ENCODE measurements at regions not wholly inside any gene's neighbourhood (a gene's known extent, or its start where the extent isn't known, plus 50 kb on each side); places are given as distances from the start of the nearest gene placed in this dataset.

DNA sequence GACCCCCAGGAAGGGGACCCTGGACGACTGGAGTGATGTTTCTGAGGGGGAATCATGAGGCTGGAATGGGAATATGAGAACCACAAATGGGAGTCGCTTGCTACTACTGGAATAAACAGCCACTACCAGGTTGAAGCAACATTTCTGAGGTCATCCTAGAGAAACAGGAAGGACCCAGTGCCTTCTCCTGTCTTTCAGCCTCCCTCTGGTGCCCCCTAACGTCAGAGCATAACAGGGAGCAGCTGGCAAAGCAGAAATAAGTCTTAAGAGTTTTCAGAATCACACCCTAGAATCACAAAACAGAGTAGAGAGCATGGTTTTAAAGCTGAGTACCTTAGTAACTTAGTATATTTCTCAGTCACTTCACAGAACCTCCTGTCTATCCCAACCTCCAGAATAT lies 347.8 kb upstream of the PITX2 start:
- 17% methylated on average over 3 of the region's 3 CpGs for WGBS
- no peak overlapping the region for H3K4me3 ChIP-seq
- H3K27me3 ChIP-seq = no peaks in the 10 kb centered on the region
- no peaks in the 10 kb centered on the region for H3K4me1 ChIP-seq
- H3K36me3 ChIP-seq = no peaks in the 10 kb centered on the region
- H3K27ac ChIP-seq = no peak overlapping the region
- no peak for DNase-seq (ENCODE audit: low spot score in 2 of 2)
- no peak for TF ChIP-seq POLR2AphosphoS5 (IDR thresholded peaks at IDR 0.05)
- peak in 1 of 2 donors; percentile 6 for TF ChIP-seq CTCF (IDR thresholded peaks at IDR 0.05)
- H3K9me3 ChIP-seq = no peaks in the 10 kb centered on the region

DNA sequence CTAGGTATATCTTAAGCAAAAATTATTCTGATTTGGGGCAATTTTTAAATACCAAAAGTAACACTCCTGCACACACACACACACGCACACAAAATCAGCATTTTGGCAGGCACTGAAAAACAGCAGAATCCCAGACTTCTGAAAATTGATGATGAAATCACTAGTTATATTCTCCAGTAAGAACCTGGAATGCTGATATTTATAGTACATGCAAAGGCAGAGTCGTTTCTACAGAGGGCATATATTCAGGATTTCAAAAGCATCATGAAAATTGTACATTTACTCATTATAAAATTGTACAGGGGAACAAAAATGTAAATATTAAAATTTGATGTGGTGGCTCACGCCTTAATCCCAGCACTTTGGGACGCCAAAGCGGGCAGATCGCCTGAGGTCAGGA lies 352.5 kb upstream of the PITX2 start:
- 89% methylated on average over 6 of the region's 6 CpGs for WGBS
- Histone ChIP-seq H3K27me3 (no peaks in the 10 kb centered on the region), H3K9me3 (no peaks in the 10 kb centered on the region), H3K27ac (no peak overlapping the region), H3K4me1 (no peaks in the 10 kb centered on the region), H3K36me3 (no peaks in the 10 kb centered on the region), H3K4me3 (no peak overlapping the region)
- DNase-seq (ENCODE audit: low spot score in 2 of 2) = no peak
- TF ChIP-seq CTCF (IDR thresholded peaks at IDR 0.05) (no peak), POLR2AphosphoS5 (IDR thresholded peaks at IDR 0.05) (no peak), POLR2A (IDR thresholded peaks at IDR 0.05) (no peak), EP300 (IDR thresholded peaks at IDR 0.05) (no peak)

- no peaks in the 10 kb centered on the region for H3K4me1 ChIP-seq
- no peak for DNase-seq (ENCODE audit: low spot score in 2 of 2)
- WGBS = 80% methylated on average over 2 of the region's 2 CpGs
- no peaks in the 10 kb centered on the region for H3K36me3 ChIP-seq
- H3K27me3 ChIP-seq = no peaks in the 10 kb centered on the region
- TF ChIP-seq EP300 (IDR thresholded peaks at IDR 0.05) (no peak), CTCF (IDR thresholded peaks at IDR 0.05) (no peak), POLR2A (IDR thresholded peaks at IDR 0.05) (no peak), POLR2AphosphoS5 (IDR thresholded peaks at IDR 0.05) (no peak)
- H3K27ac ChIP-seq = no peak overlapping the region
- H3K4me3 ChIP-seq = no peak overlapping the region
- no peaks in the 10 kb centered on the region for H3K9me3 ChIP-seq
Observed at GRCh38 chr4:110977554-110977953, 354.7 kb upstream of the PITX2 start.

DNA sequence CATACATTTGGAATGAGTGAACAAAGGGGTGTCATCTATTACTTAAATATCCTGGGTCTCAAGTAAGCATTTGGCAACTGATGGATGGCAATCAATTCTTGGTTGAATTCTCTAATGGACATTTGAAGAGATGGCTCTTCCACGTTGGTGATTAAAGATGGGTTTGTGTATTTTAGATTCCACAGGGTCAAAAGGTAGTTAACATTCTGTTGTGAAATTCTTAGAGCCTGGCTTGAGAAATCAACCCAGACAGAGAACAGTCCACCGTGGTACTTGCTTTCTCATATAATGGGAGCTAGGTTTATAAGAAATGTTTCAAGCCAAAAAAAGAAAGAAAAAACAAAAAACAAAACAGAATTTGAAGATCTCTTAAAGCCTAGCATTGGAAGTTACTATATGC lies 355.9 kb upstream of the PITX2 start:
- Histone ChIP-seq H3K27ac (no peak overlapping the region), H3K4me3 (no peak overlapping the region), H3K36me3 (no peaks in the 10 kb centered on the region), H3K9me3 (no peaks in the 10 kb centered on the region), H3K4me1 (no peaks in the 10 kb centered on the region), H3K27me3 (no peaks in the 10 kb centered on the region)
- WGBS = 70% methylated on average over 1 of the region's 2 CpGs
- TF ChIP-seq EP300 (IDR thresholded peaks at IDR 0.05) (no peak), POLR2AphosphoS5 (IDR thresholded peaks at IDR 0.05) (no peak)
- DNase-seq (ENCODE audit: low spot score in 2 of 2) = no peak

DNA sequence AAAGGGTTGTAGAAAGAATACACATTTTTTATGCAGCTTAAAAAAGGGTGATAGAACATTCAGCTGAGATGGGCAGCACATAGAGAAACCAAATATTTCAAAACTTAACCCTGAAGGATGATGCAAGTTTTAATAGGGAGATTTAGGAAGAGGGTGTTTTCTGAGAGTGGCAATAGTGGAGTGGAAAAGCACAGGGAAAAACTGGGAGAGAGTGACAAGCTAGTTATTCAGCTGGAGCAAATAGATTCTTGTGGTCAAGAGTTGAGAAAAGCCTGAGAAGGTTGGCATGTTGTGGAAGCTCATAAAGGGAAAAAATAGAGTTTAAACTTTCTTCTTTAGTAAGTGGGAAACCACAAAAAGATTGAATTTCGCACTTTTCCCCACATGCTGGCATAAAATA lies 359.6 kb upstream of the PITX2 start:
- Histone ChIP-seq H3K4me1 (no peaks in the 10 kb centered on the region), H3K9me3 (no peaks in the 10 kb centered on the region), H3K36me3 (no peaks in the 10 kb centered on the region), H3K27ac (no peak overlapping the region), H3K27me3 (no peaks in the 10 kb centered on the region), H3K4me3 (no peak overlapping the region)
- TF ChIP-seq EP300 (IDR thresholded peaks at IDR 0.05) (no peak), POLR2A (IDR thresholded peaks at IDR 0.05) (no peak), CTCF (IDR thresholded peaks at IDR 0.05) (no peak), POLR2AphosphoS5 (IDR thresholded peaks at IDR 0.05) (no peak)
- 96% methylated on average over 1 of the region's 1 CpG for WGBS
- no peak for DNase-seq (ENCODE audit: low spot score in 2 of 2)

GRCh38 chr4:110988722-110989121 lies 365.8 kb upstream of the PITX2 start:
- H3K4me3 ChIP-seq = no peak overlapping the region
- H3K4me1 ChIP-seq = no peaks in the 10 kb centered on the region
- TF ChIP-seq POLR2A (IDR thresholded peaks at IDR 0.05) (no peak), CTCF (IDR thresholded peaks at IDR 0.05) (no peak), POLR2AphosphoS5 (IDR thresholded peaks at IDR 0.05) (no peak), EP300 (IDR thresholded peaks at IDR 0.05) (no peak)
- no peak overlapping the region for H3K27ac ChIP-seq
- no peaks in the 10 kb centered on the region for H3K27me3 ChIP-seq
- no peaks in the 10 kb centered on the region for H3K36me3 ChIP-seq
- WGBS = 60% methylated on average over 4 of the region's 4 CpGs
- no peaks in the 10 kb centered on the region for H3K9me3 ChIP-seq
- no peak for DNase-seq (ENCODE audit: low spot score in 2 of 2)

Measured in suprapubic skin (tissue), 4 donors.